GM23338 (cell line): ENCODE measurements at regions not wholly inside any gene's neighbourhood (a gene's known extent, or its start where the extent isn't known, plus 50 kb on each side); places are given as distances from the start of the nearest gene placed in this dataset.

Source experiments
- ATAC-seq: fragments of 200-7000 bp; cut with Tn5 transposase; 3 replicates; pipeline ENCODE4 v1.9.1; 2020
- DNase-seq: peaks from one replicate; pipeline ENCODE4 v3.0.0-alpha.2; 2015; ENCODE audit warnings: low spot score
- H2AFZ ChIP-seq: fragments of 200-600 bp; sonication (generic); 2 replicates; pipeline ENCODE4 v1.8.0; 2016; ENCODE audit warnings: antibody characterized with exemption, mild to moderate bottlenecking, moderate library complexity
- H3F3A ChIP-seq: fragments of 200-600 bp; sonication (generic); replicated peaks from 2 replicates; pipeline ENCODE4 v1.8.0; 2017; ENCODE audit warnings: antibody characterized with exemption, mixed run types, low read depth
- H3K27ac ChIP-seq: fragments of 200-600 bp; sonication (generic); 2 replicates; pipeline ENCODE4 v1.6.1; 2016; ENCODE audit warnings: low read depth
- H3K27me3 ChIP-seq: fragments of 200-600 bp; sonication (generic); 2 replicates; pipeline ENCODE4 v1.8.0; 2016; ENCODE audit warnings: mild to moderate bottlenecking, mixed run types, moderate library complexity; ENCODE audit not compliant: insufficient read depth
- H3K36me3 ChIP-seq: fragments of 200-600 bp; sonication (generic); 2 replicates; pipeline ENCODE4 v1.8.0; 2016; ENCODE audit warnings: mild to moderate bottlenecking; ENCODE audit not compliant: insufficient read depth
- H3K4me1 ChIP-seq: fragments of 200-600 bp; sonication (generic); 2 replicates; pipeline ENCODE4 v1.8.0; 2016; ENCODE audit warnings: mild to moderate bottlenecking, moderate library complexity; ENCODE audit not compliant: insufficient read depth
- H3K4me2 ChIP-seq: fragments of 200-600 bp; sonication (generic); 2 replicates; pipeline ENCODE4 v1.7.1; 2017; ENCODE audit warnings: mixed run types
- H3K4me3 ChIP-seq: fragments of 200-600 bp; sonication (generic); 2 replicates; pipeline ENCODE4 v1.6.1; 2016; ENCODE audit warnings: mixed run types
- H3K79me2 ChIP-seq: fragments of 200-600 bp; sonication (generic); replicated peaks from 2 replicates; pipeline ENCODE4 v1.8.0; 2017; ENCODE audit warnings: mild to moderate bottlenecking; ENCODE audit not compliant: insufficient read depth
- H3K9me2 ChIP-seq: fragments of 200-600 bp; sonication (generic); 2 replicates; pipeline ENCODE4 v1.8.0; 2017; ENCODE audit not compliant: insufficient read depth
- H4K20me1 ChIP-seq: fragments of 200-600 bp; sonication (generic); replicated peaks from 2 replicates; pipeline ENCODE4 v1.8.0; 2017; ENCODE audit warnings: mild to moderate bottlenecking; ENCODE audit not compliant: insufficient read depth
- H3K27ac Mint-ChIP-seq: 2 replicates; pipeline ENCODE4 v1.8.0; 2020; ENCODE audit warnings: inconsistent platforms, mild to moderate bottlenecking, moderate library complexity, mixed read lengths
- H3K27me3 Mint-ChIP-seq: 3 replicates; pipeline ENCODE4 v1.8.0; 2022; ENCODE audit warnings: low read depth, mild to moderate bottlenecking, moderate library complexity, mixed read lengths, inconsistent platforms; ENCODE audit not compliant: insufficient read depth, poor library complexity
- H3K36me3 Mint-ChIP-seq: 3 replicates; pipeline ENCODE4 v1.8.0; 2021; ENCODE audit warnings: low read depth, mild to moderate bottlenecking, inconsistent platforms, moderate library complexity, mixed read lengths
- H3K4me1 Mint-ChIP-seq: 3 replicates; pipeline ENCODE4 v1.8.0; 2020; ENCODE audit warnings: mild to moderate bottlenecking, inconsistent platforms, mixed read lengths
- H3K4me3 Mint-ChIP-seq: 3 replicates; pipeline ENCODE4 v1.8.0; 2021; ENCODE audit warnings: moderate library complexity, mild to moderate bottlenecking, inconsistent platforms, mixed read lengths
- H3K9me3 Mint-ChIP-seq: 3 replicates; pipeline ENCODE4 v1.8.0; 2020; ENCODE audit warnings: moderate library complexity, mild to moderate bottlenecking, inconsistent platforms, mixed read lengths
- CREB1 ChIP-seq: fragments of 250-450 bp; sonication (Bioruptor Pico); IDR thresholded peaks from 2 replicates; pipeline ENCODE4 v1.5.0; 2020; ENCODE audit warnings: low read depth, mild to moderate bottlenecking, moderate library complexity
- EZH2 ChIP-seq: fragments of 200-600 bp; sonication (generic); IDR thresholded peaks from one replicate; pipeline ENCODE4 v1.8.0; 2017; ENCODE audit warnings: antibody characterized with exemption, mild to moderate bottlenecking, low read depth; ENCODE audit not compliant: unreplicated experiment
- EZH2phosphoT487 ChIP-seq: fragments of 200-600 bp; sonication (generic); IDR thresholded peaks from one replicate; pipeline ENCODE4 v1.8.1; 2018; ENCODE audit warnings: antibody characterized with exemption; ENCODE audit not compliant: unreplicated experiment
- JUNB ChIP-seq: IDR thresholded peaks from one replicate; pipeline ENCODE4 v1.6.1; 2016; ENCODE audit warnings: antibody characterized with exemption; ENCODE audit not compliant: unreplicated experiment
- NANOG ChIP-seq: IDR thresholded peaks from 2 replicates; pipeline ENCODE4 v1.6.1; 2016; ENCODE audit warnings: antibody characterized with exemption, borderline replicate concordance
- POLR2AphosphoS5 ChIP-seq: IDR thresholded peaks from 2 replicates; pipeline ENCODE4 v1.6.1; 2016; ENCODE audit warnings: antibody characterized with exemption, low read depth
- STAT1 ChIP-seq: IDR thresholded peaks from one replicate; pipeline ENCODE4 v1.6.1; 2016; ENCODE audit warnings: antibody characterized with exemption; ENCODE audit not compliant: unreplicated experiment
- ZNF114 ChIP-seq: fragments of 250-450 bp; sonication (Bioruptor Pico); IDR thresholded peaks from 2 replicates; pipeline ENCODE4 v1.5.0; 2020; ENCODE audit warnings: mild to moderate bottlenecking, moderate library complexity
- ZNF331 ChIP-seq: fragments of 250-450 bp; sonication (Bioruptor Pico); IDR thresholded peaks from 2 replicates; pipeline ENCODE4 v1.5.0; 2020; ENCODE audit warnings: low read depth, mild to moderate bottlenecking, moderate library complexity
- TF ChIP-seq, protein P1 (sequence below), 2 experiments: fragments of 200-600 bp in 1 of 2; sonication (generic) in 1 of 2; conservative IDR thresholded peaks; 2 replicates each; pipeline versions ENCODE4 v1.5.1 to v1.6.1; 2016 to 2017; ENCODE audit warnings: antibody characterized with exemption in 2 of 2, low read depth in 2 of 2, mild to moderate bottlenecking in 2 of 2, moderate library complexity in 1 of 2
- TF ChIP-seq, protein P2 (sequence below): IDR thresholded peaks from one replicate; pipeline ENCODE4 v1.6.1; 2018; ENCODE audit warnings: antibody characterized with exemption; ENCODE audit not compliant: unreplicated experiment
- TF ChIP-seq, protein P3 (sequence below): fragments of 250-450 bp; sonication (Bioruptor Pico); IDR thresholded peaks from 2 replicates; pipeline ENCODE4 v1.5.0; 2020; ENCODE audit warnings: mild to moderate bottlenecking, moderate library complexity
- TF ChIP-seq, protein P4 (sequence below): IDR thresholded peaks from 2 replicates; pipeline ENCODE4 v1.6.1; 2016; ENCODE audit warnings: antibody characterized with exemption

DNA sequence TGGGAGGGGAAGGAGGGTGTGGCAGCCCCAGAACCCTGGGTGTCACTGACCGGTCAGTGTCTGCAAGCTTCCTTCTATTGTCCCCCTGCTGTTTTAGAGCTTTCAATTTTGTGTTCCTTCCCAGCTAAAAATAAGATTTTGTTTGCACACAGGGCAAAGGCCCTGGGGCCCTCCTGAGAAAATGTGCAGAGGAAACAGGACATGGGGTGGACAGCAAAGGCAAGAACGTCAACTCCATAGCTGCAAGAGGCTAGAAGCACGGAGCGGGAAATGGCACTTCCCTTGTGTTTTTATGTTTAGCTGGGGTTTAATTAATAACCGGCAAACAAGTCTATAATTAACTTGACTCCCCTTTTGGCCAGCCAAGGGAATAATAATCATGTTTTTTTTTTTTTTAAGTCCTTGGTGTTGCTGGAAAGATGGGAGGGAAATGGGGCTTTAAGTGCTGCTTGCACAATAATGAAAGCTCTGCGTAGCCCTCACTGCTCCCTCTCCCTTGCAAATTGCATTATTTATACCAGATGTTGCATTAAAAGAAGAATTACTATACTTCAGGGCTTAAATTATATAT, 261.4 kb upstream of the USP24 start:
- H3K4me3 ChIP-seq = no peak overlapping the region
- Mint-ChIP-seq H3K4me1 (no peaks in the 10 kb centered on the region), H3K27me3 (no peaks in the 10 kb centered on the region), H3K27ac (no peak overlapping the region), H3K4me3 (no peak overlapping the region), H3K9me3 (no peaks in the 10 kb centered on the region), H3K36me3 (no peaks in the 10 kb centered on the region)
- no peaks in the 10 kb centered on the region for H3K36me3 ChIP-seq
- H2AFZ ChIP-seq = no peak overlapping the region
- no peaks in the 10 kb centered on the region for H3K4me1 ChIP-seq
- H3K27me3 ChIP-seq = no peaks in the 10 kb centered on the region
- no peak overlapping the region for H3K27ac ChIP-seq
- H4K20me1 ChIP-seq = no peaks in the 10 kb centered on the region
- DNase-seq (no peak), ATAC-seq (no peak)
- TF ChIP-seq CREB1 (no peak), NANOG (no peak), STAT1 (no peak), POLR2AphosphoS5 (no peak), ZNF114 (CRISPR knock-in tag) (no peak), JUNB (no peak), EZH2phosphoT487 (no peak), EZH2 (no peak), ZNF331 (no peak)
- TF ChIP-seq, protein P1, sequence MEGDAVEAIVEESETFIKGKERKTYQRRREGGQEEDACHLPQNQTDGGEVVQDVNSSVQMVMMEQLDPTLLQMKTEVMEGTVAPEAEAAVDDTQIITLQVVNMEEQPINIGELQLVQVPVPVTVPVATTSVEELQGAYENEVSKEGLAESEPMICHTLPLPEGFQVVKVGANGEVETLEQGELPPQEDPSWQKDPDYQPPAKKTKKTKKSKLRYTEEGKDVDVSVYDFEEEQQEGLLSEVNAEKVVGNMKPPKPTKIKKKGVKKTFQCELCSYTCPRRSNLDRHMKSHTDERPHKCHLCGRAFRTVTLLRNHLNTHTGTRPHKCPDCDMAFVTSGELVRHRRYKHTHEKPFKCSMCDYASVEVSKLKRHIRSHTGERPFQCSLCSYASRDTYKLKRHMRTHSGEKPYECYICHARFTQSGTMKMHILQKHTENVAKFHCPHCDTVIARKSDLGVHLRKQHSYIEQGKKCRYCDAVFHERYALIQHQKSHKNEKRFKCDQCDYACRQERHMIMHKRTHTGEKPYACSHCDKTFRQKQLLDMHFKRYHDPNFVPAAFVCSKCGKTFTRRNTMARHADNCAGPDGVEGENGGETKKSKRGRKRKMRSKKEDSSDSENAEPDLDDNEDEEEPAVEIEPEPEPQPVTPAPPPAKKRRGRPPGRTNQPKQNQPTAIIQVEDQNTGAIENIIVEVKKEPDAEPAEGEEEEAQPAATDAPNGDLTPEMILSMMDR (conservative IDR thresholded peaks at IDR 0.05; ENCODE audit: low read depth in 2 of 2) = no peak
- TF ChIP-seq, protein P2, sequence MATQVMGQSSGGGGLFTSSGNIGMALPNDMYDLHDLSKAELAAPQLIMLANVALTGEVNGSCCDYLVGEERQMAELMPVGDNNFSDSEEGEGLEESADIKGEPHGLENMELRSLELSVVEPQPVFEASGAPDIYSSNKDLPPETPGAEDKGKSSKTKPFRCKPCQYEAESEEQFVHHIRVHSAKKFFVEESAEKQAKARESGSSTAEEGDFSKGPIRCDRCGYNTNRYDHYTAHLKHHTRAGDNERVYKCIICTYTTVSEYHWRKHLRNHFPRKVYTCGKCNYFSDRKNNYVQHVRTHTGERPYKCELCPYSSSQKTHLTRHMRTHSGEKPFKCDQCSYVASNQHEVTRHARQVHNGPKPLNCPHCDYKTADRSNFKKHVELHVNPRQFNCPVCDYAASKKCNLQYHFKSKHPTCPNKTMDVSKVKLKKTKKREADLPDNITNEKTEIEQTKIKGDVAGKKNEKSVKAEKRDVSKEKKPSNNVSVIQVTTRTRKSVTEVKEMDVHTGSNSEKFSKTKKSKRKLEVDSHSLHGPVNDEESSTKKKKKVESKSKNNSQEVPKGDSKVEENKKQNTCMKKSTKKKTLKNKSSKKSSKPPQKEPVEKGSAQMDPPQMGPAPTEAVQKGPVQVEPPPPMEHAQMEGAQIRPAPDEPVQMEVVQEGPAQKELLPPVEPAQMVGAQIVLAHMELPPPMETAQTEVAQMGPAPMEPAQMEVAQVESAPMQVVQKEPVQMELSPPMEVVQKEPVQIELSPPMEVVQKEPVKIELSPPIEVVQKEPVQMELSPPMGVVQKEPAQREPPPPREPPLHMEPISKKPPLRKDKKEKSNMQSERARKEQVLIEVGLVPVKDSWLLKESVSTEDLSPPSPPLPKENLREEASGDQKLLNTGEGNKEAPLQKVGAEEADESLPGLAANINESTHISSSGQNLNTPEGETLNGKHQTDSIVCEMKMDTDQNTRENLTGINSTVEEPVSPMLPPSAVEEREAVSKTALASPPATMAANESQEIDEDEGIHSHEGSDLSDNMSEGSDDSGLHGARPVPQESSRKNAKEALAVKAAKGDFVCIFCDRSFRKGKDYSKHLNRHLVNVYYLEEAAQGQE = no peak
- TF ChIP-seq, protein P3, sequence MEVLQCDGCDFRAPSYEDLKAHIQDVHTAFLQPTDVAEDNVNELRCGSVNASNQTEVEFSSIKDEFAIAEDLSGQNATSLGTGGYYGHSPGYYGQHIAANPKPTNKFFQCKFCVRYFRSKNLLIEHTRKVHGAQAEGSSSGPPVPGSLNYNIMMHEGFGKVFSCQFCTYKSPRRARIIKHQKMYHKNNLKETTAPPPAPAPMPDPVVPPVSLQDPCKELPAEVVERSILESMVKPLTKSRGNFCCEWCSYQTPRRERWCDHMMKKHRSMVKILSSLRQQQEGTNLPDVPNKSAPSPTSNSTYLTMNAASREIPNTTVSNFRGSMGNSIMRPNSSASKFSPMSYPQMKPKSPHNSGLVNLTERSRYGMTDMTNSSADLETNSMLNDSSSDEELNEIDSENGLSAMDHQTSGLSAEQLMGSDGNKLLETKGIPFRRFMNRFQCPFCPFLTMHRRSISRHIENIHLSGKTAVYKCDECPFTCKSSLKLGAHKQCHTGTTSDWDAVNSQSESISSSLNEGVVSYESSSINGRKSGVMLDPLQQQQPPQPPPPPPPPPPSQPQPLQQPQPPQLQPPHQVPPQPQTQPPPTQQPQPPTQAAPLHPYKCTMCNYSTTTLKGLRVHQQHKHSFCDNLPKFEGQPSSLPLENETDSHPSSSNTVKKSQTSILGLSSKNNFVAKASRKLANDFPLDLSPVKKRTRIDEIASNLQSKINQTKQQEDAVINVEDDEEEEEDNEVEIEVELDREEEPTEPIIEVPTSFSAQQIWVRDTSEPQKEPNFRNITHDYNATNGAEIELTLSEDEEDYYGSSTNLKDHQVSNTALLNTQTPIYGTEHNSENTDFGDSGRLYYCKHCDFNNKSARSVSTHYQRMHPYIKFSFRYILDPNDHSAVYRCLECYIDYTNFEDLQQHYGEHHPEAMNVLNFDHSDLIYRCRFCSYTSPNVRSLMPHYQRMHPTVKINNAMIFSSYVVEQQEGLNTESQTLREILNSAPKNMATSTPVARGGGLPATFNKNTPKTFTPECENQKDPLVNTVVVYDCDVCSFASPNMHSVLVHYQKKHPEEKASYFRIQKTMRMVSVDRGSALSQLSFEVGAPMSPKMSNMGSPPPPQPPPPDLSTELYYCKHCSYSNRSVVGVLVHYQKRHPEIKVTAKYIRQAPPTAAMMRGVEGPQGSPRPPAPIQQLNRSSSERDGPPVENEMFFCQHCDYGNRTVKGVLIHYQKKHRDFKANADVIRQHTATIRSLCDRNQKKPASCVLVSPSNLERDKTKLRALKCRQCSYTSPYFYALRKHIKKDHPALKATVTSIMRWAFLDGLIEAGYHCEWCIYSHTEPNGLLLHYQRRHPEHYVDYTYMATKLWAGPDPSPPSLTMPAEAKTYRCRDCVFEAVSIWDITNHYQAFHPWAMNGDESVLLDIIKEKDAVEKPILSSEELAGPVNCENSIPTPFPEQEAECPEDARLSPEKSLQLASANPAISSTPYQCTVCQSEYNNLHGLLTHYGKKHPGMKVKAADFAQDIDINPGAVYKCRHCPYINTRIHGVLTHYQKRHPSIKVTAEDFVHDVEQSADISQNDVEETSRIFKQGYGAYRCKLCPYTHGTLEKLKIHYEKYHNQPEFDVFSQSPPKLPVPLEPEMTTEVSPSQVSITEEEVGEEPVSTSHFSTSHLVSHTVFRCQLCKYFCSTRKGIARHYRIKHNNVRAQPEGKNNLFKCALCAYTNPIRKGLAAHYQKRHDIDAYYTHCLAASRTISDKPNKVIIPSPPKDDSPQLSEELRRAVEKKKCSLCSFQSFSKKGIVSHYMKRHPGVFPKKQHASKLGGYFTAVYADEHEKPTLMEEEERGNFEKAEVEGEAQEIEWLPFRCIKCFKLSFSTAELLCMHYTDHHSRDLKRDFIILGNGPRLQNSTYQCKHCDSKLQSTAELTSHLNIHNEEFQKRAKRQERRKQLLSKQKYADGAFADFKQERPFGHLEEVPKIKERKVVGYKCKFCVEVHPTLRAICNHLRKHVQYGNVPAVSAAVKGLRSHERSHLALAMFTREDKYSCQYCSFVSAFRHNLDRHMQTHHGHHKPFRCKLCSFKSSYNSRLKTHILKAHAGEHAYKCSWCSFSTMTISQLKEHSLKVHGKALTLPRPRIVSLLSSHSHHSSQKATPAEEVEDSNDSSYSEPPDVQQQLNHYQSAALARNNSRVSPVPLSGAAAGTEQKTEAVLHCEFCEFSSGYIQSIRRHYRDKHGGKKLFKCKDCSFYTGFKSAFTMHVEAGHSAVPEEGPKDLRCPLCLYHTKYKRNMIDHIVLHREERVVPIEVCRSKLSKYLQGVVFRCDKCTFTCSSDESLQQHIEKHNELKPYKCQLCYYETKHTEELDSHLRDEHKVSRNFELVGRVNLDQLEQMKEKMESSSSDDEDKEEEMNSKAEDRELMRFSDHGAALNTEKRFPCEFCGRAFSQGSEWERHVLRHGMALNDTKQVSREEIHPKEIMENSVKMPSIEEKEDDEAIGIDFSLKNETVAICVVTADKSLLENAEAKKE (CRISPR knock-in tag) = no peak
- TF ChIP-seq, protein P4, sequence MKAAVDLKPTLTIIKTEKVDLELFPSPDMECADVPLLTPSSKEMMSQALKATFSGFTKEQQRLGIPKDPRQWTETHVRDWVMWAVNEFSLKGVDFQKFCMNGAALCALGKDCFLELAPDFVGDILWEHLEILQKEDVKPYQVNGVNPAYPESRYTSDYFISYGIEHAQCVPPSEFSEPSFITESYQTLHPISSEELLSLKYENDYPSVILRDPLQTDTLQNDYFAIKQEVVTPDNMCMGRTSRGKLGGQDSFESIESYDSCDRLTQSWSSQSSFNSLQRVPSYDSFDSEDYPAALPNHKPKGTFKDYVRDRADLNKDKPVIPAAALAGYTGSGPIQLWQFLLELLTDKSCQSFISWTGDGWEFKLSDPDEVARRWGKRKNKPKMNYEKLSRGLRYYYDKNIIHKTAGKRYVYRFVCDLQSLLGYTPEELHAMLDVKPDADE = no peak
- H3F3A ChIP-seq = no peaks in the 10 kb centered on the region
- no peaks in the 10 kb centered on the region for H3K79me2 ChIP-seq
- no peak overlapping the region for H3K4me2 ChIP-seq
- H3K9me2 ChIP-seq = peaks cover 16% of the 10 kb centered on the region
